ENCODE measurements at regions not wholly inside any gene's neighbourhood (a gene's known extent, or its start where the extent isn't known, plus 50 kb on each side); places are given as distances from the start of the nearest gene placed in this dataset.

DNA sequence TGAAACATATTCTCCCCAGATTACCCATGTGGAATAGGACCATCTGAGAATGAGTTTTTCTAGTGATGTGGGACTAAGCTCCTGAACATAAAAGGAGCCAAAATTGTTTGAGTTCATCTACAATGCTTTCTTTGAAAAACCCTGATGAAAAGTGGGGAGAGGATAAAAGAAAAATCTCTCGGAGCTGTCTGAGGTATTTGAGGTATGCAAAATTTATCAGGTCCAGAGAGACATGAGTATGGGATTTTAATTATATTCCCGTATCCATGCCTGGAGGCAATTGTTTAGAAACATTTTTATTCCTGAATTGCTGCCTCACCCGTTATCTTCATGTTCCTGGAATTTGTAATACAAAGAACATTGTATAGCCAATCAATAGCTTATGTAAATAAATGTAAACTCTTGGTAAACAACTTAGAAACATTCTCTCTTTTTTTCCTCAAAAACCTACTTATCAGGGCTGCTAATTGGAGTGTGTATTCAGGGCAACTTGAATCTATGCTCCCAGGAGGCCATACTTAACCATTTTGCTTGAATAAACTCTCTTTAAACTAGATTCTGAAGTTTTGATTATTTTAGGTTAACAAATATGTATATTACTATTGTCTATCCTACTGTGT lies 109.3 kb upstream of the OLFM3 start:
- DNase-seq (ENCODE audit: low spot score in 2 of 2) (no peak), ATAC-seq (no peak)
- no peaks in the 10 kb centered on the region for H3K4me1 Mint-ChIP-seq
- H3K4me3 Mint-ChIP-seq: no peak overlapping the region
- no peak overlapping the region for H3K27ac Mint-ChIP-seq
- peaks cover 6% of the 10 kb centered on the region for H3K9me3 Mint-ChIP-seq
- H3K36me3 Mint-ChIP-seq: no peaks in the 10 kb centered on the region

DNA sequence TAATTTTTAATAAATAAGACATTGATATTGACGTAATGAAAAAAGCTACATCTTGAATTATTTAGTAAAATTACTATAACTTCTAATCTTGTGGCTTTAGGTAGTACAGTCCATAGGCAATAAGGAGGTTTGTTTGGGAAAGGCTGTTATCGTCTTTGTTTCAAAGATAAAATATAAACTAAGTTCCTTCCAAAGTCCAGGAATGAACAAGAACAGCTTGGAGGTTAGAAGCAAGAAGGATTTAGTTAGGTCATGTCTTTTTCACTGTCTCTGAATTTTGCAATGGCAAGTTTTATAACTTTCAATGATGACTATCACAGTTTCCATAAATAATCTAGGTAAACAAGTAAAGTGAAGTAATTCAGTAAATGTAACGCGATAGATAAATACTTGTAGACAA lies 106.9 kb upstream of the OLFM3 start:
- no peak overlapping the region for H3K27ac Mint-ChIP-seq

DNA sequence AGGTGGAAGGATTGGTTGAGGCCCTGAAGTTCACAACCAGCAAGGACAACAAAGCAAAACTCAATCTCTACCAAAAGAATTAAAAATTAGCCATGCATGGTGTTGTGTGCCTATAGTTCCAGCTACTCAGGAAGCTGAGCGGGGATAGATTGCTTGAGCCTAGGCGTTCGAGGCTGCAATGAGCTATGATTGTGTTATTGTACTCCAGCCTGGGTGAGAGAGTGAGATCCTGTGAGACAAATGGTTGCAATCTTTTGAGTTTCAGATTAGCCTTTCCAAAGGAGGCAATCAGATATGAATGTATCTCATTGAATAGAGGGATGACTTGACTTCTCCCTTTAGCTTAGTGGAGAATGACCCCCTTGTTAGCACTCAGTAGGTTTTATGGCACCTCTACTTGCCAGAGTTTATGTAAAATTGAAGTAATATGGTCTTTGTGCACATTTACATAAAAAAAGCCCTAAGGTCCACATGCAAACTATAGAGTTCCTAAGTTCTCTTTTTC lies 105.6 kb upstream of the OLFM3 start:
- Mint-ChIP-seq H3K36me3 (no peaks in the 10 kb centered on the region), H3K27ac (no peak overlapping the region), H3K4me1 (no peaks in the 10 kb centered on the region), H3K9me3 (peaks cover 3% of the 10 kb centered on the region), H3K4me3 (no peak overlapping the region)
- DNase-seq (ENCODE audit: low spot score in 2 of 2) (no peak), ATAC-seq (no peak)

More for the DNA sequence above, 106.9 kb upstream of the OLFM3 start:
- H3K9me3 Mint-ChIP-seq: no peaks in the 10 kb centered on the region
- no peaks in the 10 kb centered on the region for H3K36me3 Mint-ChIP-seq
- no peak overlapping the region for H3K4me3 Mint-ChIP-seq
- no peak for ATAC-seq
- no peak for DNase-seq (ENCODE audit: low spot score in 2 of 2)
- no peaks in the 10 kb centered on the region for H3K4me1 Mint-ChIP-seq

DNA sequence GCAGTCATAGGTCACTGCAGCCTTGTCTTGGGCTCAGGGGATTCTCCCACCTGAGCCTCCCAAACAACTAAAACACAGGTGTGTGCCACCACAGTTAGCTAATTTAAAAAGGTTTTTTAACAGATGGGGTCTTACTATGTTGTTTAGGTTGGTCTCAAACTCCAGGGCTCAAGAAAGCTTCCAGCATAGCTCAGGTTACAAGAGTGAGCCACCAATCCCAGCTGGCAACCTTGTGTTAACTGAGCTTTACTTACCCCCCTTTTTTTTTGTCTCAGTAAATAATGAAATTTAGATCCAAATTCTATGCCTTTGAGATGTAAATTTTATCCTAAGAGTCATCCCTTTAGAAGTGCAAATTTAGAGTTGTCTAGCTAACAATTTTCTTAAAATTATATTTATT lies 103.9 kb upstream of the OLFM3 start:
- H3K36me3 Mint-ChIP-seq: no peaks in the 10 kb centered on the region
- no peak overlapping the region for H3K27ac Mint-ChIP-seq
- peaks cover 3% of the 10 kb centered on the region for H3K9me3 Mint-ChIP-seq
- ATAC-seq: no peak
- no peak for DNase-seq (ENCODE audit: low spot score in 2 of 2)
- H3K4me1 Mint-ChIP-seq: no peaks in the 10 kb centered on the region
- H3K4me3 Mint-ChIP-seq: no peak overlapping the region

DNA sequence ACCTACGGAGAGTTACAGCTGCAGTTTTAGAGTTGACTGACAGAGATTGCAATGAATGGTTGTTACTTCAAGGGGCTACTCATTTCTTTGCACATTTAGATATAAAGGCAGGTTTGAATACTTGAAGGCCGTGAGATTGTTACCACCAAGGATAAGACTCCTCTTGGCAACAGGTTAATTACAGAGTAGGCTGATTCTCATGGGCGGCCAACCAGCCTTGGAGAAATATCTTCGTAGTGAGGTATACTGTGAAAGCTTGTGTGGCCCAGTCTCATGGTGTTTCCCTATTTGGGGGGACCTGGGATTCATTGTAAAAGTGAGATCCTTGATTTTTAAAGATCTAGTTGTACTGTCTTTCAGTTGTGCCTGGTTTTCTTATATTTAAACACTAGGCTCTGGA lies 103.2 kb upstream of the OLFM3 start:
- DNase-seq (ENCODE audit: low spot score in 2 of 2) (no peak), ATAC-seq (no peak)
- no peaks in the 10 kb centered on the region for H3K36me3 Mint-ChIP-seq
- no peaks in the 10 kb centered on the region for H3K4me1 Mint-ChIP-seq
- no peak overlapping the region for H3K4me3 Mint-ChIP-seq
- no peak overlapping the region for H3K27ac Mint-ChIP-seq
- peaks cover 3% of the 10 kb centered on the region for H3K9me3 Mint-ChIP-seq

DNA sequence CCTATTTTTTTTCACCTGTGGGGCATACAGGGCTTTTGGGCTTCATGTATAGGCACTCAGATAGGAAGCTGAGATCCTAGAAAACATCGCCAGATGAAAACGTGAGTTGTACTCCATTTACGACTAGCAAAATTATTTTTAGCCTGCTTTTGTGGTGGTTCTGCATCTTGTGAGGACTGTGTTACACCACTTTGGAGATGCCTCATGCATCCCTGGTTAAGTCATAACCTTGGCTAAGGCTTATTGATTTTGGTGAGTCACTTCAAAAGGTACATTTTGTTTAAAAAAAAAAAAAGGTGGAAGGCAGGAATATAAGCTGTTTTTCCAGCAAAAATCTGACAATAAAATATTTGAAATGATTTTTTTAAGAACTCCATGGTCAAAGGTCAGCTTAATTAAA lies 101.8 kb upstream of the OLFM3 start:
- Mint-ChIP-seq H3K36me3 (no peaks in the 10 kb centered on the region), H3K4me1 (no peaks in the 10 kb centered on the region), H3K27ac (no peak overlapping the region), H3K4me3 (no peak overlapping the region), H3K9me3 (peaks cover 3% of the 10 kb centered on the region)
- ATAC-seq (no peak), DNase-seq (ENCODE audit: low spot score in 2 of 2) (no peak)

DNA sequence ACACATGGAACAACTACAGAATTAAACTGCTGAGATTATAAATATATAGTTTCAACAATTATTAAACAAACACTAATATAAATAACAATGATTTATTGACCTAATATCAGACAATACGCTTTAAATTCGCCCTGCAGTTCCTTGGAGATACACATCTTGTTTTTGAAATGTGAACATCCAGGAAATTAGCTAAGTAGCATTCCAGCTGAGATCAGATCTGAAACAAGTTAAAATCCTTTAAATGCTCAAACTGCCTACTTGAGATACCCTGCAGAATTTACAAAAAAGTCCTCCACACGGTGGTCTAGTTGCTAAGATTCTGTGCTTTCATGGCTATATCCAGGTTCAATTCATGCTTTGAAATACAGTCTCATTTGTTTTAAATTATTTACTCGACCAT lies 101.4 kb upstream of the OLFM3 start:
- no peak overlapping the region for H3K4me3 Mint-ChIP-seq
- H3K36me3 Mint-ChIP-seq: no peaks in the 10 kb centered on the region
- peaks cover 3% of the 10 kb centered on the region for H3K9me3 Mint-ChIP-seq
- no peak for DNase-seq (ENCODE audit: low spot score in 2 of 2)
- no peak for ATAC-seq
- H3K27ac Mint-ChIP-seq: no peak overlapping the region
- H3K4me1 Mint-ChIP-seq: no peaks in the 10 kb centered on the region

DNA sequence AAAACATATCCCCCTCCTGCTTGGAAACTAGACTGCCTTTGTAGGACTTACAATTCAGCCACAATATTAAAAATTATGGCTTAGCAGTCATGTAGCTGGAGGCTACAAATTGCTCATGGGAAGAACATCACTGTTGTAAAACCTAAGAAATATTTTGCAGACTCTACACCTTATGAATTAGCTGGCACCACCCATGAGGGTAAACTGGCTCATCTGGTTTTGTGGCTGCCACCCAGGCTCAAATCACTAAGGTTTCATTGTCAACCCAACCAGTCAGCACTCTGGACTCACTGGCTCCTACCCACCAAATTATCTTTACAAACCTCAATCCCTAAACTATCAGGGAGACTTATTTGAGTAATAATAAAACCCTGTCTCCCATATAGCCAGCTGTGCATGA lies 100.7 kb upstream of the OLFM3 start:
- Mint-ChIP-seq H3K27ac (no peak overlapping the region), H3K4me3 (no peak overlapping the region), H3K4me1 (no peaks in the 10 kb centered on the region), H3K9me3 (peaks cover 3% of the 10 kb centered on the region), H3K36me3 (no peaks in the 10 kb centered on the region)
- ATAC-seq (no peak), DNase-seq (ENCODE audit: low spot score in 2 of 2) (no peak)

DNA sequence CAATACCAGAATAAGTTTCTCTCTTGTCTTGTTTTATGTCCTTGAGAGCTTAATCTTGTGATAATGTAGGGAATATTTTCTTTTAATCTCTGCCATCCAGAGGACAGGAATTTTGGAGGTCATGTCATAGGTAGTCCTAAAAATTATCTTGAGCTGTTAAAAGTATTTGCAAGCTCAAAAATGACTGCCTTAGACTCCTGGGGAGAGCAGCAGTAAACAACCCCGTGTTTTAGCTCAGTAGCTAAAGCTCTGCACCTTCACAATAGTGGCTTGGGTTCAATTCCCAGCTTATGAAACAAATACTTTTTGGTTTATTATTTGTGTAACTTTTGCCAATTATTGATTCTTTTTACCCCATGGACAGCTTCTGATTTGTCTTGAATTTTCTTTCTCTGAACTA lies 99.4 kb upstream of the OLFM3 start:
- DNase-seq (ENCODE audit: low spot score in 2 of 2) (no peak), ATAC-seq (no peak)
- H3K9me3 Mint-ChIP-seq: peaks cover 3% of the 10 kb centered on the region
- H3K4me3 Mint-ChIP-seq: no peak overlapping the region
- H3K4me1 Mint-ChIP-seq: no peaks in the 10 kb centered on the region
- no peaks in the 10 kb centered on the region for H3K36me3 Mint-ChIP-seq
- H3K27ac Mint-ChIP-seq: no peak overlapping the region

DNA sequence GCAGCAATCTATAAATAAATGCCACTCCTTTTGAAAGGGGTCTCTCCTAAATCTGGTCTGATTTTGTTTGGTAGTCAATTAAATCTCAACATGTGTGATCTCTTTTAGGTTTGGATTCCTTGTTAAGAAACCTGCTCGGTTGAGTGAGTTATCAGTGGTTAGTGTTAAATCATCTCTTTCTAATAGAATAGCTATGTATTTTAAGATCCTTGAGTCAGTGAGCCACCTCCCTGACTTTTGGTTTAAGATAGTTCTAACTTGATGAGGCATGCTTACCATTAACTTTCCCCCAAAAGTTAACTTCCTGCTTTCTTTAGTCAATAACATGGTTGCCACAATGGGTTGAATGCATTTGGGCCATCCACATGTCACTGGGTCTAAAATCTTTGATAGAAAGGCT lies 93.1 kb upstream of the OLFM3 start:
- H3K9me3 Mint-ChIP-seq: peaks cover 10% of the 10 kb centered on the region
- ATAC-seq (no peak), DNase-seq (ENCODE audit: low spot score in 2 of 2) (no peak)
- no peak overlapping the region for H3K27ac Mint-ChIP-seq
- H3K4me1 Mint-ChIP-seq: no peaks in the 10 kb centered on the region
- H3K36me3 Mint-ChIP-seq: no peaks in the 10 kb centered on the region
- no peak overlapping the region for H3K4me3 Mint-ChIP-seq

DNA sequence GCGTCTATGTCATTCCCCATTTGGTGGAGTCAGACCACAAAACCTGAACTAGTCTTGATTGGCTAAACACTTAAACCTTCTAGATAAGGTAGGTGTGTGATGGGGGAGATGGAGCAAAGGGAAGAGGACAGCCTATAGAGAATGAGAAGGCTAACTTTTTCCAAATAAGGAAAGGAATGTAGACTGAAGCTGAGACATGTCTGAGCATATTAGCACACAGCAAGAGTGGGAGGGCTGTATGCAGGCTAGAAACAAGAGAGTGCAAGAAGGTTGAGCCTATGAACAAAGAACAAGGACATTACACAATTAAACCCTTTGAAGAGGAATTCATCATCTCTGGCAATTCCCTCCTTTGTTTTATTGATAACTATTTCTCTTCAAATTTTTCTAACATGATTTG lies 89.2 kb upstream of the OLFM3 start:
- no peaks in the 10 kb centered on the region for H3K36me3 Mint-ChIP-seq
- ATAC-seq (no peak), DNase-seq (ENCODE audit: low spot score in 2 of 2) (no peak)
- peaks cover 10% of the 10 kb centered on the region for H3K9me3 Mint-ChIP-seq
- no peak overlapping the region for H3K4me3 Mint-ChIP-seq
- no peak overlapping the region for H3K27ac Mint-ChIP-seq
- H3K4me1 Mint-ChIP-seq: no peaks in the 10 kb centered on the region

DNA sequence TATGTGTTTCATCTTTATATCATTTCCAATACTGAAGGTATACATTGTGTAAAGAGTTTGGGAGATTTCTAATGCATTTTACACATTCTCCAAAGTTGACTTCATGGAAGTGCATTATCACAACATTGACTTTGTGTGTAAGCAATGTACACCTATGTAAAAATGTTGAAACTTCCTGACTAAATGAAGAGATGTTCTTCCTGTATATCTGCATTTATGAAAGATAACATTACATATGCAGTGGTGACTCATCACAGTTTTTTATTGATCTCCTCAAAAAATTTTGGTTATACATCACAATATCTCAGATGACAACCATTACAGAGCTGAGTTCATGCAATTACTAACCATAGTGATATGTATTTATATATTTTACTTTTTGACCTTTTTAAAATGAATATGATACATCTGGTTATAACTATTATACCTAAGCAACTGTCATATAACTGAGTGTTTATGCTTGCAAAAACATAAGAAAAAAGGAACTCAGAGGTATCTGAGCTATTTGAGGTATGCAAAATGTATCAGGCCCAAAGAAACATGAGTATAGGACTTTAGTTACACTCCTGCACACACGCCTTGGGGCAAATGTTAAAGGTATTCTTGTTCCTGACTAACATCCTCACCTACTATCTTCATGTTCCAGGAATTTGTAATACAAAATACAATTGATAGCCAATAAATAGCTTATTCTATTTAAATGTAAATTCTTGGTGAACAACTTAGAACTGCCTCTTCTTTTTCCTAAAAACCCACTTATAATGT lies 88.2 kb upstream of the OLFM3 start:
- Mint-ChIP-seq H3K4me3 (no peak overlapping the region), H3K36me3 (no peaks in the 10 kb centered on the region), H3K4me1 (no peaks in the 10 kb centered on the region), H3K27ac (no peak overlapping the region), H3K9me3 (peaks cover 10% of the 10 kb centered on the region)
- DNase-seq (ENCODE audit: low spot score in 2 of 2) (no peak), ATAC-seq (no peak)

DNA sequence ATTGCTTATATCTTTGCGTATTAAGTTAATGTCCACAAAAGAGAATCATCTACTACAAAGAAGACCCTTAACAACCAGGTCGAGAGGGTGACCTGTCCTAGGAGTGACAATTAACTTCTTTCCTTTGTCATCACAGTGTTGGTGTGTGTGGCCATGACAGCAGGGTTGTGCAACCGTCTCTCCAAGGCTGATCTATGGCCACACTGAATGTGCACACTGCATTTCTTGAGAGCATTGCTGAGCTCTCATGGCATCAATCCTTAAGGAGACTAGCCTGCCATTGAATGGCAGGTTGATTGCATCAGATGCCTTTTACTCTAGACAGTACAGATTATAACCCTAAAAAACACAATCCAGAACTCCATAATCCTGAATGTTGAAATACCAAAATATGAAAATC lies 86.5 kb upstream of the OLFM3 start:
- H3K36me3 Mint-ChIP-seq: no peaks in the 10 kb centered on the region
- ATAC-seq (no peak), DNase-seq (ENCODE audit: low spot score in 2 of 2) (no peak)
- no peak overlapping the region for H3K27ac Mint-ChIP-seq
- no peak overlapping the region for H3K4me3 Mint-ChIP-seq
- H3K9me3 Mint-ChIP-seq: peaks cover 9% of the 10 kb centered on the region
- H3K4me1 Mint-ChIP-seq: no peaks in the 10 kb centered on the region

DNA sequence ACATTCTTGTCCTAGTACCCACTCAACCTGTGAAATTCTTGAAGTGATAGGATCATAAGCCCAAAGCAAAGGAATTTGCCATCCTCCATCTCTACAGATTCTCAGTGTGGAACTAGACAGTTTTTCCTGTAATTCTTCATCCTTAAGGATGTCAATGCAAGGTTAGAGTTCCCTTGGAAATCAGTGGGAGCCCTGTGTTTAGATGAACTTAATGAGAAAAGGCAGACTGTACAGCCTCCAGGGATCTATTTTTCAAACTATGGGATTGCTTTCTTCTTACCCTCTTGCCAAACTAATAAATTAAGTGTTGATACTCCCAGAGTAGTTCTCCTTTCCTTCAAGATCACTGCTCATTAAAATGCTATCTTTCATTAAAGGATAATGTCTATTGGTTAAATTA lies 78.1 kb upstream of the OLFM3 start:
- no peak for ATAC-seq
- no peak overlapping the region for H3K4me3 Mint-ChIP-seq
- no peaks in the 10 kb centered on the region for H3K36me3 Mint-ChIP-seq
- peaks cover 2% of the 10 kb centered on the region for H3K9me3 Mint-ChIP-seq
- no peak overlapping the region for H3K27ac Mint-ChIP-seq
- H3K4me1 Mint-ChIP-seq: no peaks in the 10 kb centered on the region
- DNase-seq (ENCODE audit: low spot score in 2 of 2): no peak

DNA sequence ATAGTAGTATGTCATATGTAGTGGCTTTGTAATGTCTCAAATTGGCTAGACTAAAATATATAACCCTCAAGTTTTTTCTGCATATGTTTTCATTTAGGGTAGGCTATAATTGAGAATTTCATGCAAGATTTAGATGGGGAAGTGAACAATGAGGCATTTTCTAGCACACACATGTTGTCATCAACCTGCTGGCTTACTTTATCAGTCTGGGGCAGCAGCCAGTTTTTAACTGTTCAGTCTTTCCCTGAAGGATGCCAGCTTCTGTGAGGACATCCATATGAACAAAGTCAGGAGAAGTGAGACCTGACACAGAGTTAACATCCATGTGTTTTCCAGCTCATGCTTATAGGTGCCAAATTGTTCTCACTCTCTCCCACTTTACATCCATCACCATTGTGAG lies 74.7 kb upstream of the OLFM3 start:
- H3K4me3 Mint-ChIP-seq: no peak overlapping the region
- DNase-seq (ENCODE audit: low spot score in 2 of 2): no peak
- H3K36me3 Mint-ChIP-seq: no peaks in the 10 kb centered on the region
- no peak for ATAC-seq
- H3K9me3 Mint-ChIP-seq: peaks cover 4% of the 10 kb centered on the region
- no peaks in the 10 kb centered on the region for H3K4me1 Mint-ChIP-seq
- no peak overlapping the region for H3K27ac Mint-ChIP-seq

DNA sequence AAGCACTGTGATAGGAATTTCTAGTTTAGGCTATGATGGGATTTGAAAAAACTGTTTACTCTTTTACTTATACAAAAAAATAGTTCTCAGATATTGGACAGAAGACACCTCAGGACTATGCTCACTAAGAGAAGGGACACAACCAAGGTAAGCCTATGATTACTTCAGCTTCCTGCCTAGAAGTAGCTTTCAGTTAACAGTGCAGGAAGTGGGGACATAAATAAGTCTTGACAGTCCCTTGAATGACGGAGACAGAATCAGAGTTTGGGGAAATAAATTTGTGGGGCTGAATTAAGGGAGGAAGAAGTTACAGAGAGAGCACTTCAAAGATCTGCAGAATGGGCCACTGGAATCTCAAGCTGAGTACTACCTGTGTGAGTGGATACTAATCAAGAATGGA lies 53.8 kb upstream of the OLFM3 start:
- Mint-ChIP-seq H3K4me1 (no peaks in the 10 kb centered on the region), H3K9me3 (no peaks in the 10 kb centered on the region)
- no peak for ATAC-seq

More for the DNA sequence above, 53.8 kb upstream of the OLFM3 start:
- Mint-ChIP-seq H3K4me3 (no peak overlapping the region), H3K27ac (no peak overlapping the region), H3K36me3 (no peaks in the 10 kb centered on the region)
- no peak for DNase-seq (ENCODE audit: low spot score in 2 of 2)

All from stimulated activated effector memory CD8-positive, alpha-beta T cell treated with anti-CD3 and anti-CD28 coated beads, Interleukin-12 subunit alpha, Interleukin-12 subunit beta, amount 100 ng/mL, for 72 hours (primary cell).